ENCODE measurements at regions not wholly inside any gene's neighbourhood (a gene's known extent, or its start where the extent isn't known, plus 50 kb on each side); places are given as distances from the start of the nearest gene placed in this dataset.
"Not testable (repeated sequence)": the region's sequence is repeated elsewhere in the genome, so short reads cannot be mapped to it uniquely, and the experiment has no call there.

DNA sequence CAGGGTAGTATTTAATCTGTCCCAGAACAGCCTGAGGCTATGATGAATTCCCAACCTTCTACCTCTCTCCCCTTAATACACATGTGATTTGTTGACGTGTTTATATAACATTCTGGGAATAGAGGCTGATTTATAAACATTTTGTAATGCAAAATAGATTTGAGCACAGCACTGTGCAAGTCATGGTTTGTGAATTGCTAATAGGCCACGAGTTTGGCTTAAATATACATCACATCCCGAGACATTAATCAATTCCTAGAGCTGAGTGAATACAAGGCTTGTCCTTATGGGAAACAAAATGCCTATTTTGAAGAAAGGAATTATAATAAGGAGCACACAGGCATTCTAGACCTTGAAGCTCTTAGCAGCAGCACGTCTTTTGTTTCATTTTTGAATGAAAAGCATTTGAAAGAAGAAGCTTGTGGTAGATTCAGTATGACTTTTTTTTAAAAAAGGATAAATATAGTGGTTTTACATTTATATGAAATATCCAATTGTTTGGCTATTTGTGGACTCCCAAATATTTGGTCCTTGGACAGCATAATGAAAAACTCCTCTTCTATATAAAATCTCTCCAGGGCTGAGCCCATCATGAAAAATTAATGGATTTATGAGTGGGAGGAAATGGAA, 116.4 kb downstream of the SLC17A6 start:
- DNase-seq (ENCODE audit: low read depth in 2 of 3, low spot score in 2 of 3) = no peak

DNA sequence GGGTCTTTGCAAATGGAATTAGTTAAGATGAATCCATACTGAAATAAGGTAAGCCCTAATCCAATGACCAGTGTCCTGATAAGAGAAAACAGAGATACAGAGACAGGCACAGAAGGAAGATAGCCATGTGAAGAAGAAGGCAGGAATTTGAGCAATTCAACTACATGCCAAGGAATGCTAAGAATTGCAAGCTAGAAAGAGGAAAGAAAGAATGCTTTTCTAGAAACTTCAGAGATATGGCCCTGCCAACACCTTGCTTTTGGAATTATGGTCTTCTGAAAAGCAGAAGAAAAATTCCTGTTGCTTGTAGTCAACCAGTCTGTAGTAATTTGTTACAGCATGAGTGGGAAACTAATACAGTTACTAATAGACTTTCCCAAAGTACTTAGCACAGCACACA, 111.3 kb downstream of the SLC17A6 start:
- no peak for DNase-seq (ENCODE audit: low read depth in 2 of 3, low spot score in 2 of 3)

- DNase-seq (ENCODE audit: low read depth in 2 of 3, low spot score in 2 of 3) = no peak
Measured at GRCh38 chr11:22444076-22444475, 105.9 kb downstream of the SLC17A6 start.

DNA sequence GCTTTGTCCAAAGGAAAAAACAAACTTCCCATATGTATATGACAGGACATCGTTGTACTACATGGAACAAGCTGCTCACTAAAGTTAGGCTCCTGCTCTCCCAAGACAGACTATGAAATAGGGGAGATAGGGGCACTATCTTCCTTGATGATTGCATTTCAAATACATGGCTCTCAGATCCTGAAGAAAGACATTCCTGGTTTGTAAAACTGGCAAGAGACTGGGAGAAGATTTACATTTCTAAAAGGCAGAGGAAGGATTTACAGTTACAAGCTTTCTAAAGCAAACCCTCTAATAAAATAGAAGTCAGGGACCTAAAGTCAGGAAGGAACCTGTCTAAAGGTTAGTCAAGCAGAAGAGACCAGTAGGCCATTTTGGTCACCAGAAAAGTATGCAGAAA, 103.7 kb downstream of the SLC17A6 start:
- no peak for DNase-seq (ENCODE audit: low read depth in 2 of 3, low spot score in 2 of 3)

- not testable (repeated sequence) for DNase-seq (ENCODE audit: low read depth in 2 of 3, low spot score in 2 of 3)
Measured at GRCh38 chr11:22435582-22435981, 97.4 kb downstream of the SLC17A6 start.

GRCh38 chr11:22433517-22433916, 95.3 kb downstream of the SLC17A6 start:
- no peak for DNase-seq (ENCODE audit: low read depth in 2 of 3, low spot score in 2 of 3)

GRCh38 chr11:22433094-22433455, 94.9 kb downstream of the SLC17A6 start:
- DNase-seq (ENCODE audit: low read depth in 2 of 3, low spot score in 2 of 3) = no peak

GRCh38 chr11:22432291-22433093, 94.3 kb downstream of the SLC17A6 start:
- peak in 2 of 3 donors; percentile 33 to 39 for DNase-seq (ENCODE audit: low read depth in 2 of 3, low spot score in 2 of 3)

DNA sequence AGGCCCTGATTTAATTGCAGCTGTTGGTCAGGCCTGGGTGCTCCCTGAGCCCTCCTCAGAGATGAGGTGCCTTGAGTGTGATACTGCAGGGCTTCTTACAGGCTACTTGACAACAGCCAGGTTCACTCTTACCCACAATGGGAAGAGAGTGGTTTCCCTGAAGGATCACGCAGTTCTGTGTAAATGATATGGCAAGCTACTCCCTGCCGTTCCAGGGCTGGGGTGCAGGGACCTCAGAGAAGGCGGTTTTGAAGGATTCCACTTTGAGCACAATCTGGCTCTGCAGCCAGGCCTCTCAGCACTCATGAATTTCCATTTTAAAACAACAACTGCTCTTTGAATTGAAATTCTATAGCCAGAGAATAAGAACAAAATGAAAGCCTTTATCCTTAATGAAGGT, 92.9 kb downstream of the SLC17A6 start:
- DNase-seq (ENCODE audit: low read depth in 2 of 3, low spot score in 2 of 3) = no peak

DNA sequence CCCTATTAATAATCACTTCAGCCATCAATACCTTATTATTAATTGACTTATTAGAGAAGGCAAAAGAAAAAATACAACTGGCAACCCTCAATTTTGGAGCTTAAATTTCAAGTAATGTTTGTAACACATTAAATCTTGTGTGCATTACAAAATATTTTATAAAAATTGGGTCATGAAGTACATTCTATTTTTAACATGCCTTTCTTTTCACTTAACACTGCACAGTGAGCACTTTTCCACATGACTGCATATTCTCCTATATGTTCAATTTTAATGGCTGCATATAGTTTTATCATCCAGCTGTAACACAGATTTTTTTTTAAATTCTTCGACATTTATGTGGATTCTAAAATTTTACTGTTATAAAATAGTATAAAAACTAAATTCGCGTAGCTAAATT, 92.5 kb downstream of the SLC17A6 start:
- no peak for DNase-seq (ENCODE audit: low read depth in 2 of 3, low spot score in 2 of 3)

- no peak for DNase-seq (ENCODE audit: low read depth in 2 of 3, low spot score in 2 of 3)
Measured at GRCh38 chr11:22430141-22430541, 92.0 kb downstream of the SLC17A6 start.

Measured in hematopoietic multipotent progenitor cell (in vitro differentiated cells).